Activated B cell treated with CpG ODN at 0.5 μM for 24 hours (primary cell): ENCODE measurements at regions not wholly inside any gene's neighbourhood (a gene's known extent, or its start where the extent isn't known, plus 50 kb on each side); places are given as distances from the start of the nearest gene placed in this dataset.

ENCODE experiments used
- ATAC-seq: fragments of 200-7000 bp; cut with Tn5 transposase; one replicate; pipeline ENCODE4 v1.10.0; 2021; ENCODE audit warnings: low read depth, mild to moderate bottlenecking, moderate library complexity
- CTCF ChIA-PET: fragments of 350-600 bp; sonication (Branson Sonifier 250); formaldehyde crosslinking; loops from one replicate; lab custom pipeline; 2021; ENCODE audit warnings: antibody characterized with exemption; lab: Charles Lee
- POLR2A ChIA-PET: fragments of 350-600 bp; sonication (Branson Sonifier 250); formaldehyde crosslinking; loops from one replicate; lab custom pipeline; 2021; ENCODE audit warnings: antibody characterized with exemption; lab: Charles Lee
- DNase-seq: peaks from one replicate; pipeline ENCODE4 v3.0.0; 2022
- H3K27ac Mint-ChIP-seq: one replicate; pipeline ENCODE4 v1.8.0; 2020; ENCODE audit warnings: mixed read lengths
- H3K27me3 Mint-ChIP-seq: one replicate; pipeline ENCODE4 v1.8.0; 2021; ENCODE audit warnings: mixed read lengths
- H3K36me3 Mint-ChIP-seq: one replicate; pipeline ENCODE4 v1.8.0; 2021; ENCODE audit warnings: low read depth, mixed read lengths
- H3K4me1 Mint-ChIP-seq: one replicate; pipeline ENCODE4 v1.8.0; 2021; ENCODE audit warnings: mixed read lengths
- H3K4me3 Mint-ChIP-seq: one replicate; pipeline ENCODE4 v1.8.0; 2020; ENCODE audit warnings: mild to moderate bottlenecking, mixed read lengths
- H3K9me3 Mint-ChIP-seq: one replicate; pipeline ENCODE4 v1.8.0; 2020; ENCODE audit warnings: mixed read lengths
- intact Hi-C: fragments of 100-400 bp; cut with micrococcal nuclease; formaldehyde crosslinking; loops from one replicate; pipeline ENCODE4 v1.15.1; 2024
- TF ChIP-seq, protein P1 (sequence below): fragments of 200-600 bp; IDR thresholded peaks from one replicate; pipeline ENCODE4 v1.8.0; 2022; ENCODE audit warnings: antibody characterized with exemption, mild to moderate bottlenecking

GRCh38 chr10:90179696-90180407 lies 478.5 kb downstream of the KIF20B start:
- CTCF ChIA-PET, result no interaction called here
- POLR2A ChIA-PET, result no interaction called here
- H3K27ac Mint-ChIP-seq, result no peak overlapping the region
- no peaks in the 10 kb centered on the region for H3K36me3 Mint-ChIP-seq
- no peaks in the 10 kb centered on the region for H3K9me3 Mint-ChIP-seq
- intact Hi-C loops, result no loop called here
- H3K4me3 Mint-ChIP-seq, result no peak overlapping the region
- TF ChIP-seq, protein P1, sequence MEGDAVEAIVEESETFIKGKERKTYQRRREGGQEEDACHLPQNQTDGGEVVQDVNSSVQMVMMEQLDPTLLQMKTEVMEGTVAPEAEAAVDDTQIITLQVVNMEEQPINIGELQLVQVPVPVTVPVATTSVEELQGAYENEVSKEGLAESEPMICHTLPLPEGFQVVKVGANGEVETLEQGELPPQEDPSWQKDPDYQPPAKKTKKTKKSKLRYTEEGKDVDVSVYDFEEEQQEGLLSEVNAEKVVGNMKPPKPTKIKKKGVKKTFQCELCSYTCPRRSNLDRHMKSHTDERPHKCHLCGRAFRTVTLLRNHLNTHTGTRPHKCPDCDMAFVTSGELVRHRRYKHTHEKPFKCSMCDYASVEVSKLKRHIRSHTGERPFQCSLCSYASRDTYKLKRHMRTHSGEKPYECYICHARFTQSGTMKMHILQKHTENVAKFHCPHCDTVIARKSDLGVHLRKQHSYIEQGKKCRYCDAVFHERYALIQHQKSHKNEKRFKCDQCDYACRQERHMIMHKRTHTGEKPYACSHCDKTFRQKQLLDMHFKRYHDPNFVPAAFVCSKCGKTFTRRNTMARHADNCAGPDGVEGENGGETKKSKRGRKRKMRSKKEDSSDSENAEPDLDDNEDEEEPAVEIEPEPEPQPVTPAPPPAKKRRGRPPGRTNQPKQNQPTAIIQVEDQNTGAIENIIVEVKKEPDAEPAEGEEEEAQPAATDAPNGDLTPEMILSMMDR, result no peak
- DNase-seq (no peak), ATAC-seq (no peak)
- no peaks in the 10 kb centered on the region for H3K4me1 Mint-ChIP-seq
- no peaks in the 10 kb centered on the region for H3K27me3 Mint-ChIP-seq

DNA sequence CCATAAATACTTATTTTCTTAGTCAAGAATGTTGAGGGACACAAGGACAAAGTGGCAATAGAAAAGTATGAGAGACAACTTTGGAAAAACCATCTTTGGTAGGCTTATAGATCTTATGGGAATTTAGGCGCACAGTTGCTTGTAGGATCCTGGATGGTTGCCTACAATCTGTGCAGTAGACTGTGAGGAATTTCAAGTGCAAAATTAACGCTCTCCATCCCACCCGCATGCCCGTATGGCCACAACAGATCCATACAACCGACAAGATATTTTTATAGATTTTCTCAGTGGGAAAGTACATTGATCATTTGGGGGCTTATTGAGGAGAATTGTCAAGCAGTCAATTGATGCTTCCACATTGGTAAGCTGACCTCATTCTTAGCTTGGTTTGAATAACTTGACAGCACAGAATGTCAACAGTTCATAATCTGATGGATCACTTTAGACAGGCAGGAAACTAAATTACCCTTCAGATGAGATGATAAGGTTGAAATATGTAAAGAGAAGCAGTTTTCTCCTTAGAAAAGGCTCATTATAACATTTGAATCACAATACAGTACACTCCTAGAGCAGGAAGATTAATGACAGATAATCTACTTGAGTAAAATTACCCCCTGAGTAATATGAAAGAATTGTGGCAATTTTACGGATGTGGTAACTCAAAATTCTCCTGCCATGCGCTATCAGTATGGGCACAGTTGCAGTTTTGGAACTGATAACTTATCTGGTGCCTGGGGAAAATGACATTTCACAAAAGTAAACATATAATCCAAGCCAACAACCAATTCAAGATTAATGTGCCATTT lies 479.7 kb downstream of the KIF20B start:
- ChIA-PET CTCF (no interaction called here), POLR2A (no interaction called here)
- H3K27me3 Mint-ChIP-seq, result no peaks in the 10 kb centered on the region
- H3K4me1 Mint-ChIP-seq, result no peaks in the 10 kb centered on the region
- H3K36me3 Mint-ChIP-seq, result no peaks in the 10 kb centered on the region
- DNase-seq (no peak), ATAC-seq (no peak)
- H3K9me3 Mint-ChIP-seq, result no peaks in the 10 kb centered on the region
- no peak overlapping the region for H3K4me3 Mint-ChIP-seq
- no peak overlapping the region for H3K27ac Mint-ChIP-seq
- TF ChIP-seq, protein P1, result no peak
- intact Hi-C loops, result no loop called here

- TF ChIP-seq, protein P1, result no peak
- no peaks in the 10 kb centered on the region for H3K9me3 Mint-ChIP-seq
- no peaks in the 10 kb centered on the region for H3K27me3 Mint-ChIP-seq
- H3K36me3 Mint-ChIP-seq, result no peaks in the 10 kb centered on the region
- no peak overlapping the region for H3K4me3 Mint-ChIP-seq
- no peak for DNase-seq
- ChIA-PET POLR2A (no interaction called here), CTCF (no interaction called here)
- no peak for ATAC-seq
- intact Hi-C loops, result no loop called here
- no peak overlapping the region for H3K27ac Mint-ChIP-seq
- no peaks in the 10 kb centered on the region for H3K4me1 Mint-ChIP-seq
These were observed 491.4 kb downstream of the KIF20B start for GRCh38 chr10:90192825-90193224.

GRCh38 chr10:90193240-90193985 lies 492.0 kb downstream of the KIF20B start:
- no peaks in the 10 kb centered on the region for H3K27me3 Mint-ChIP-seq
- ATAC-seq (no peak), DNase-seq (no peak)
- H3K9me3 Mint-ChIP-seq, result no peaks in the 10 kb centered on the region
- ChIA-PET POLR2A (no interaction called here), CTCF (no interaction called here)
- no peaks in the 10 kb centered on the region for H3K4me1 Mint-ChIP-seq
- intact Hi-C loops, result no loop called here
- H3K4me3 Mint-ChIP-seq, result no peak overlapping the region
- TF ChIP-seq, protein P1, result no peak
- H3K36me3 Mint-ChIP-seq, result no peaks in the 10 kb centered on the region
- no peak overlapping the region for H3K27ac Mint-ChIP-seq

DNA sequence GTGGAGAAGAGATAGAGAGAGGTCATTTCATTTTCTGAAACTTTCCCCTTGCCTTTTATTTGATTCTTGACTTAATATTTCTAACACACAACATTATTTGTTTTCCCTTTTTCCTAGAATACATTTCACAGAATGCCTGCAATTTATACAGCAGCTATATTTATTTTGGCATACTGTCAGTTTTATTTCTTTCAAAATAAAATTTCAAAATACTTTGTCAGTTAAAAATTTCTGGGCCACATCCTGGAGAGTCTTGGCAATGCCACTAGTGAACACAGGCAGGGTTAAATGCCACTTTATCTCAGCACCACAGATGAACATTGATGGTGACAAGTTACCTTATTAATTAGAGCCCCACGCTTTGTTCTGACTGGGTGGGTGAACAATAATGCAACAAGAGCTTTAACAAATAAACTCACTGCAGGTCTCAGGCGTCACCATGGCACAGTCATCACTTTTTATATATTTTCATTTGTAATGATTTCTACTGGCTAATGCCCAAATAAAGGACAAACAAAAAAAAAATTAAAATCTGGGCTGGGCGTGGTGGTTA lies 494.0 kb downstream of the KIF20B start:
- TF ChIP-seq, protein P1, result no peak
- intact Hi-C loops, result no loop called here
- ATAC-seq (no peak), DNase-seq (no peak)
- POLR2A ChIA-PET, result no interaction called here
- Mint-ChIP-seq H3K27ac (no peak overlapping the region), H3K36me3 (no peaks in the 10 kb centered on the region), H3K27me3 (no peaks in the 10 kb centered on the region), H3K4me1 (no peaks in the 10 kb centered on the region), H3K9me3 (no peaks in the 10 kb centered on the region), H3K4me3 (no peak overlapping the region)
- CTCF ChIA-PET, result no interaction called here
